Keratinocyte (primary cell): ENCODE measurements at regions not wholly inside any gene's neighbourhood (a gene's known extent, or its start where the extent isn't known, plus 50 kb on each side); places are given as distances from the start of the nearest gene placed in this dataset.

Experiments
- CTCF ChIP-seq, 3 experiments: IDR thresholded peaks in 1 of 3; conservative IDR thresholded peaks in 1 of 3; optimal IDR thresholded peaks in 1 of 3; 2 replicates in 2 of 3; 3 replicates in 1 of 3; pipeline versions ENCODE3 to v1.5.1; 2011; ENCODE audit warnings: low read length in 3 of 3, mild to moderate bottlenecking in 3 of 3, moderate library complexity in 2 of 3, control low read depth in 1 of 3, inconsistent platforms in 1 of 3; ENCODE audit not compliant: insufficient read depth in 2 of 3; ENCODE audit errors: extremely low read depth in 1 of 3
- EZH2 ChIP-seq: IDR thresholded peaks from one replicate; pipeline ENCODE4 v1.6.1; 2012; ENCODE audit warnings: inconsistent platforms, mild to moderate bottlenecking, low read length, moderate library complexity

- TF ChIP-seq CTCF (optimal IDR thresholded peaks at IDR 0.05 in 1 of 3, IDR thresholded peaks at IDR 0.05 in 1 of 3, conservative IDR thresholded peaks at IDR 0.05 in 1 of 3; ENCODE audit: extremely low read depth in 1 of 3, insufficient read depth in 2 of 3, low read length in 3 of 3), result no peak
- TF ChIP-seq EZH2, result no peak
These were observed 213.5 kb upstream of the COX7C start for GRCh38 chr5:86404256-86404655.
